GM10248 (cell line): ENCODE measurements at regions not wholly inside any gene's neighbourhood (a gene's known extent, or its start where the extent isn't known, plus 50 kb on each side); places are given as distances from the start of the nearest gene placed in this dataset.
"Not testable (repeated sequence)": the region's sequence is repeated elsewhere in the genome, so short reads cannot be mapped to it uniquely, and the experiment has no call there.

Experiments used
- CTCF ChIA-PET: fragments of 300-600 bp; sonication (Branson Sonifier 250); formaldehyde crosslinking; extraction: SDS; loops from one replicate; lab custom pipeline; 2021; ENCODE audit warnings: antibody characterized with exemption; lab: Yijun Ruan, JAX
- POLR2A ChIA-PET: fragments of 350-650 bp; sonication (Branson Sonifier 250); formaldehyde crosslinking; extraction: SDS; loops from one replicate; lab custom pipeline; 2020; ENCODE audit warnings: antibody characterized with exemption; lab: Yijun Ruan, JAX
- DNase-seq: peaks from one replicate; pipeline ENCODE4 v3.0.0; 2012; ENCODE audit errors: extremely low spot score
- TF ChIP-seq, protein P1 (sequence below): IDR thresholded peaks from 2 replicates; pipeline ENCODE4 v1.5.1; 2012; ENCODE audit warnings: mild to moderate bottlenecking, low read depth; ENCODE audit errors: extremely low read depth, missing control alignments, control extremely low read depth

DNA sequence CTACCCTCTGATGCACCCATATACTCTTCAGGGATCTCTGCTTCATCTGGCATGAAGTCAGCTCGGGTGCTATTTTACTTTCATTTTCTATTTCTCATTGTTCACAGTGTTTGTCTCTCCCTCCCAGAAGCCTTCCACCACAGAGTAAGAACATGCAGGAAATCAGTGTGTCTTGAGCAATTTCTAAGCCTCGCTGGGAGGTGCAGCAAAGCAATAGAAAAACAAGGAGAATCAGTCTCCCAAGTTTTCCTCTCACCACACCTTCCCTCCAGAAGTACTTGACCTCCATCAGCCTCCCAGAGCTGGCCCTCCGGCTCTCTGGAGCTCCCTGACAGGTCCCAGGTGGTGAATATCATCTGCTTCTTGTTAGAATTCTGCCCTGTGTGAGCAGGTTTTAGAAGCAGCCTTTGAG is 594.7 kb upstream of the CAMK1G start:
- DNase-seq = peak; percentile 73
- ChIA-PET POLR2A (no interaction called here), CTCF (interaction anchor here (1.9 kb wide), 1 partner anchor 14 kb away, joined by 5 read pairs; no protein-coding TSS in a partner anchor)
- TF ChIP-seq, protein P1, sequence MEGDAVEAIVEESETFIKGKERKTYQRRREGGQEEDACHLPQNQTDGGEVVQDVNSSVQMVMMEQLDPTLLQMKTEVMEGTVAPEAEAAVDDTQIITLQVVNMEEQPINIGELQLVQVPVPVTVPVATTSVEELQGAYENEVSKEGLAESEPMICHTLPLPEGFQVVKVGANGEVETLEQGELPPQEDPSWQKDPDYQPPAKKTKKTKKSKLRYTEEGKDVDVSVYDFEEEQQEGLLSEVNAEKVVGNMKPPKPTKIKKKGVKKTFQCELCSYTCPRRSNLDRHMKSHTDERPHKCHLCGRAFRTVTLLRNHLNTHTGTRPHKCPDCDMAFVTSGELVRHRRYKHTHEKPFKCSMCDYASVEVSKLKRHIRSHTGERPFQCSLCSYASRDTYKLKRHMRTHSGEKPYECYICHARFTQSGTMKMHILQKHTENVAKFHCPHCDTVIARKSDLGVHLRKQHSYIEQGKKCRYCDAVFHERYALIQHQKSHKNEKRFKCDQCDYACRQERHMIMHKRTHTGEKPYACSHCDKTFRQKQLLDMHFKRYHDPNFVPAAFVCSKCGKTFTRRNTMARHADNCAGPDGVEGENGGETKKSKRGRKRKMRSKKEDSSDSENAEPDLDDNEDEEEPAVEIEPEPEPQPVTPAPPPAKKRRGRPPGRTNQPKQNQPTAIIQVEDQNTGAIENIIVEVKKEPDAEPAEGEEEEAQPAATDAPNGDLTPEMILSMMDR = no peak

DNA sequence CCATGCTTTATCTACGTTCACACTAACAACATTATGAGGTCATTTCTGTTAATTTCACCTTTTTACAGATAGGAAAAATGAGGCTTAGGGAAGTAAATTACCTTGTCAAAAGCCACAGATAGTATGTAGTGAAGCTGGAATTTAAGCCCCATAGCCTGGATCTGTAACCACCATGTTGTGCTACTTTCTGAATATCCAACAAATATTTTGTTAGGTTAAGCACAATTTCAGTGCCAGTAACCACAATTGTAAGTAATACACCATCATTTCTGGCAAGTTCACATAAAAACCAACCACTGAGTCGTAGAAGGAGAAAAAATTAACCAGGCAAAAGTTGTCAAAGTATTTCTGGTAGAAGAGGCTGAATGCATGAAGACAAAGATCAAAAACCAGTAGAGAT is 593.1 kb upstream of the CAMK1G start:
- POLR2A ChIA-PET = no interaction called here
- CTCF ChIA-PET = interaction anchor here (1.4 to 1.5 kb wide), 2 partner anchors 10 to 16 kb away, joined by 3 to 4 read pairs; no protein-coding TSS in a partner anchor
- TF ChIP-seq, protein P1 = no peak
- no peak for DNase-seq

DNA sequence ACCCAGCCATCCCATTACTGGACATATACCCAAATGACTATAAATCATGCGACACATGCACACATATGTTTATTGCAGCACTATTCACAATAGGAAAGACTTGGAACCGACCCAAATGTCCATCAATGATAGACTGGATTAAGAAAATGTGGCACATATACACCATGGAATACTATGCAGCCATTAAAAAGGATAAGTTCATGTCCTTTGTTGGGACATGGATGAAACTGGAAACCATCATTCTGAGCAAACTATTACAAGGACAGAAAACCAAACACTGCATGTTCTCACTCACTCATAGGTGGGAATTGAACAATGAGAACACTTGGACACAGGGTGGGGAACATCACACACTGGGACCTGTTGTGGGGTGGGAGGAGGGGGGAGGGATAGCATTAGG is 586.5 kb upstream of the CAMK1G start:
- DNase-seq, POLR2A ChIA-PET, CTCF ChIA-PET: not testable (repeated sequence)

DNA sequence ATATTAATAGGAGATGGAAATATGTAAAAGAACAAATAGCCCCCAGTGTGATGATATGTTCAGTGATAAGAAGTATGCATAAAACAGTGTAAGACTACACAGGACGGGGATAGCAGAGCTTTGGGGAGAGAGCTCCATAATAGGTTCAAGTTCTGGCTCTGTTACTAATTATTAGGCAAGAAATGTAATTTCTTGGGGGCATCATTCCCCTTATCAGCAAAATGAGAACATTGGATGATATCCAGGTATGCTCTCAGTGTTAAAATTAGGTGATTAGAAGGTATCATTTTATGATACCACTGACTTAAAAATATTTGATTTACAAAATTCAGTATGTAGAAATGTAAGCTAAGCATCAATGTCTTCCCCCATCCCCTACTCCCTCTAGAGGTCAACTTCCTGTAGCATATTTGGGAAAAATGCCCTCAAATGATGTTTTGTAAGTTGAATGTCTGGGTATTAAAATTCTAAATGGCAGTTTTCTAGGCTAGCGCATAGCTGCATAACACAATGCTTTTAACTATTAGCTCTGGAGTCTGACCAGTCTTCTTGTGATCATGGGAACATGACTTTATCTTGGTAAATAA is 585.7 kb upstream of the CAMK1G start:
- TF ChIP-seq, protein P1 = no peak
- no peak for DNase-seq
- POLR2A ChIA-PET = no interaction called here
- CTCF ChIA-PET = interaction anchor here (0.8 to 1.2 kb wide), 2 partner anchors 16 to 345 kb away, joined by 3 to 4 read pairs; no protein-coding TSS in a partner anchor

DNA sequence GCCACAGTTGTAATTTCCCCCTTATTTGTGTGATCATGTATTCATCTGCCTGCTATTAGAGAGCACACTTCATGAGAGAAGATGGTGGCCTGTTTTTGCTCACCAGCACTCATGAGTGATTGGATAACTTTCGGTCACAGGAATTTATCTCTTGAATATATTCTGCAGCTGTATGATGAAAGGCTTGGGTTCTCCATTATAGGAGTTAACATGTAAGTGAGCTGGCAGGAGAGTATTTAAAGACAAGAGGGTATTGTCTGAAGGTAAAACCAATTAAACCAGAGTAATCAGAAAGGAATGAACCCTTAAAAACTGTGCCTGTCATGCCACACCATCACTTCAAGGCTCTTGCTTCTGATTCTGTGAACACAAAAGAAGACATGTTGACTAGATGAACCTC is 574.9 kb upstream of the CAMK1G start:
- ChIA-PET CTCF (no interaction called here), POLR2A (no interaction called here)
- no peak for DNase-seq
- TF ChIP-seq, protein P1 = no peak

DNA sequence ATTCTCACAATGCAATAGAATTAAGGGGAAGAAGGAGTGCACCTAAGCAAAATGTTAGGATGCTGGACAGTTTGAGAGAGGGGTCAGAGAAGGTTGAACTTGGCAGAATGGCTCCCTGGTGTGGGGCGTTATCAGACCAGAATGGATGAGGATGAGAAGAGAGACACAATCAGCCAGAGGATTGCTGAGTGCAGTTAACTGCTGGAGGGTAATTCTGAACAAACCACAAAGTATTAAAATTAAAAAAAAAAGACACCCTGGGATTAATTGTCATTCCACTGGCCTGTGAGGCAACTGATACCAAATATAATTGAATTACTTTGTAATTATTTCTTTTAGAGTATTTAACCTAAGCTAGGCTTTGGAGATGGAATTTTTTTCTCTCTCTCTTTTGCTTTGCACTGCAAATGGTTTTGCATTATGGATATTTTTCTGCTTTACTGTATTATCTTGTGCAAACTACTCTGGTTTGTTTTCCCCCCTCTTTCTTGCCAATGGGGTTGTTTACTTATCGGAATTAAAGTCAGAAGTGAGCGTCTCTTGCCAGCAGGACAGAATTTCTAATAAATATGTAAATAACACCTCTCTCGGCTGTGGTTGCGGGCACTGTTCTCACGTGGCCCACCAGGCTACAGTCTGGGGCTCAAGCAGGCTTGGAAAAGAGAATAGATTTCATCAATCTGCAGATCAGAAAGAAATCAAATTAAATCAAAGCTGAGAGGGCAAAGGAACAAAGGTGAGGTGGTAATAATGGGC is 572.9 kb upstream of the CAMK1G start:
- TF ChIP-seq, protein P1 = no peak
- CTCF ChIA-PET = interaction anchor here (1.2 kb wide), 1 partner anchor 14 kb away, joined by 3 read pairs; no protein-coding TSS in a partner anchor
- POLR2A ChIA-PET = no interaction called here
- DNase-seq = no peak
